Skin of body (tissue), 1 donor: ENCODE measurements at regions not wholly inside any gene's neighbourhood (a gene's known extent, or its start where the extent isn't known, plus 50 kb on each side); places are given as distances from the start of the nearest gene placed in this dataset.
"Not testable (repeated sequence)": the region's sequence is repeated elsewhere in the genome, so short reads cannot be mapped to it uniquely, and the experiment has no call there.

ENCODE experiments used
- DNase-seq: peaks from one replicate; lab custom pipeline; 2025; lab: John Stamatoyannopoulos, UW

DNA sequence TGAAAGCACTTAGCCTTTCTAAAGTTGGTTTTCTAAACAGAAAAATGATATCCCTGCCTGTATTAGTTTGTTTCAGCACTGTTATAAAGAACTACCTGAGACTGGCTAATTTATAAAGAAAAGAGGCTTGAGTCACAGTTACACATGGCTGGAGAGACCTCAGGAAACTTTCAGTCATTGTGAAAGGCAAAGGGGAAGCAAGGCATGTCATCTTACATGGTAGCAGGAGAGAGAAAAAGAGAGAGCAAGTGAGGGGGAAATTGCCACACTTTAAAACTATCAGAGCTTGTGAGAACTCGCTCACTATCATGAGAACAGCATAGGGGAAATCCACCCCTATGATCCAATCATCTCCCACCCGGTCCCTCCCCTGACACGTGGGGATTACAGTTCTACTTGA lies 64.9 kb downstream of the FAM170A start:
- DNase-seq, result no peak

DNA sequence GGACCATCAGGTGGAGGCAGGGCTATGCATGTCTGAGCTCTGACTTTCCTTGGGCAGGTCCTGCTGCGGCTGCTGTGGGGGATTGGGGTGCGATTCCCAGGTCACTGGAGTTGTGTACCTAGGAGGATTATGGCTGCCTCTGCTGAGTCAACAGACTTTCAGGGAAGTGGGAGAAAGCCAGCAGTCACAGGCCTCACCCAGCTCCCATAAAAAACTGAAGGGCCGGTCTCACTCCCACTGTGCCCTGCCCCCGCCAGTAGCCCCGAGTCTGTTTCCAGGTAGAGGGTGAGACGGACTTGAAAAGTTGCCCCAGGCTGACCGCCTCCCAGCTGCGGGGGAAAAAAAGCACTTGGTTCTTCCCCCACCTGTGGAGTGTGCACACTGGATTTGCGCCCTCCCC lies 76.7 kb downstream of the FAM170A start:
- DNase-seq, result no peak

- DNase-seq, result no peak
Measured at GRCh38 chr5:119708076-119708790, 78.9 kb downstream of the FAM170A start.

DNA sequence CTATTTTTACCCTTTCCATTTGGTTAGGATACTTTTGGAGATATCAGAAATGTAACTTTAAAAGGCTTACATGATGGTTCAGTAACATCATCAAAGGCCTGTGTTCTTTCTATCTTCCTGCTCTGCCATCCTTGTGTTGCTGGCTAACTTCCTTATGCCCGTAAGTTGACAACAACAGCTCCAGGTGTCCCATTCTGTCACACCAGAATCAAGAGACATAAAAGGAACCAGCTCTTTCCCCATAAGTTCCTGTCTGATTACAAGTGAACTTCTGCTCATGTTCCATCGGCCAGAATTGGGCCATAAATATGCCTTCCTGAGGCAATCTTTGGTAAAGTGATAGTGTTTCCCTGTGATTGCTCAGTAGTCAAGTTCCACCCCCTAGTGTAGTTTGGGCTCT lies 92.4 kb downstream of the FAM170A start:
- no peak for DNase-seq

- not testable (repeated sequence) for DNase-seq
Measured at GRCh38 chr5:119725291-119725690, 95.9 kb downstream of the FAM170A start.

DNA sequence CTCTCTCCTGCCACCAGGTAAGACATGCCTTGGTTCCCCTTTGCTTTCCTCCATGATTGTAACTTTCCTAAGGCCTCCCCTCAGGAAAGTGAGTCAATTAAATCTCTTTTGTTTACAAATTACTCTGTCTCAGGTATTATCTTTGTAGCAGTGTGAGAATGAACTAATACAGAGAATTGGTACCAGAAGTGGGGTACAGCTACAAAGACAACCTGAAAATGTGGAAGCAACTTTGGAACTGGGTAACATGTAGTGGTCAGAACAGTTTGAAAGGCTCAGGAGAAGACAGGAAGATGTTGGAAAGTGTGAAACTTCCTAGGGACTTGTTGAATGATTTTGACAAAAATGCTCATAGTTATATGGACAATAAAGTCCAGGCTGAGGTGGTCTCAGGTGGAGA lies 97.2 kb downstream of the FAM170A start:
- no peak for DNase-seq

DNA sequence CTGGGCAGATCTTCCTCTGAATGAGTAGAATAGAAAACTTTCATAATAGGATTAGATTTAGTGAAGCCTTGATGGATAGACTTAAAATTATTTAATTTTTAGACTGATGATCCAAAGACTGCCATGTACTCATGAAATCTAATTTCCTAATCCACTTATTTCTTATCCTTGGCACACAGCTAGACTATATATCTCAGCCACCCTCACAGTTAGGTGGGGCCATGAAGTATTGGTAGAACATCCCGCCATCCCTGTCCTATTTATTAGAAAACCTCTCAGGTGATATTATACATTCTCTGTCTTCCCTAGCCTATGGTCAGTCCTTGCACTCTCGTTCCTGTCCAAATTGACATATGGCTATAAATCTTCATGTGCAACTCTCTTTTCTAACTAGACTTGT lies 110.9 kb downstream of the FAM170A start:
- DNase-seq, result no peak

GRCh38 chr5:119741691-119742090 lies 112.3 kb downstream of the FAM170A start:
- DNase-seq, result no peak

- DNase-seq, result no peak
Measured at GRCh38 chr5:119742311-119742710, 113.0 kb downstream of the FAM170A start.

GRCh38 chr5:119743927-119744326 lies 114.6 kb downstream of the FAM170A start:
- DNase-seq, result no peak

GRCh38 chr5:119745976-119746375 lies 116.6 kb downstream of the FAM170A start:
- no peak for DNase-seq

GRCh38 chr5:119746984-119747383 lies 117.6 kb downstream of the FAM170A start:
- DNase-seq, result no peak

DNA sequence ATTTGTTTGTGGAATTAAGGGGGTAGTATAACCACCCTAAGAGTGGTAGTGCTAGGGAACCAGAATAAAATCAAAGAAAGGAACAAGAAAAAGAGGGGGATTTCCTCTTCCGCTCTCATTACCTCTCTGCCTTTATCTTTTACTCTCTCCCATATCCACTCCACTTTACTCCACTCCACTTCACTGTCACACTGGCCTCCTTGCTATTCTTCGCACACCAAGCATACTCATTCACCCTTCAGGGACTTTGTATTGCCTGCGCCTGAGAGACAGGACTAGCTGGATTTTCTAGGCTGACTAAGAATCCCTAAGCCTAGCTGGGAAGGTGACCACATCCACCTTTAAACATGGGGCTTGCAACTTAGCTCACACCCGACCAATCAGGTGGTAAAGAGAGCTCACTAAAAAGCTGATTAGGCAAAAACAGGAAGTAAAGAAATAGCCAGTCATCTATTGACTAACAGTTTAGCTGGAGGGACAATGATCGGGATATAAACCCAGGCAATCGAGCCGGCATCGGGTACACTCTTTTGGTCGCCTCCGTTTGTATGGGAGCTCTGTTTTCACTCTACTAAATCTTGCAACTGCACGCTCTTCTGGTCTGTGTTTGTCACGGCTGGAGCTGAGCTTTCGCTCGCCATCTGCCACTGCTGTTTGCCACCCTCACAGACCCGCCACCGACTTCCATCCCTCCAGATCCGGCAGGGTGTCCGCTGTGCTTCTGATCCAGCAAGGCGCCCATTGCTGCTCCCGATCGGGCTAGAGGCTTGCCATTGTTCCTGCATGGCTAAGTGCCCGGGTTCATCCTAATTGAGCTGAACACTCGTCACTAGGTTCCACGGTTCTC lies 121.8 kb downstream of the FAM170A start:
- no peak for DNase-seq

DNA sequence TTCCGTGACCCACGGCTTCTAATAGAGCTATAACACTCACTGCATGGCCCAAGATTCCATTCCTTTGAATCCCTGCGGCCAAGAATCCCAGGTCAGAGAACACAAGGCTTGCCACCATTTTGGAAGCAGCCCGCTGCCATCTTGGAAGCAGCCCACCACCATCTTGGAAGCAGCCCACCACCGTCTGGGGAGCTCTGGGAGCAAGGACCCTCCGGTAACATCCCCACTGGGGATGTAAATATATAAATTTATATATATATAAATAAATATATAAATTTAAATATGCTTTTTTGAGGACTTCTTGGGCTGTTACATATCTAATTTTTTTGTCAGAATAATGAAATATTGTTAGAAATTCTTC lies 122.4 kb downstream of the FAM170A start:
- no peak for DNase-seq

- DNase-seq, result no peak
Measured at GRCh38 chr5:119752921-119753886, 123.8 kb downstream of the FAM170A start.

DNA sequence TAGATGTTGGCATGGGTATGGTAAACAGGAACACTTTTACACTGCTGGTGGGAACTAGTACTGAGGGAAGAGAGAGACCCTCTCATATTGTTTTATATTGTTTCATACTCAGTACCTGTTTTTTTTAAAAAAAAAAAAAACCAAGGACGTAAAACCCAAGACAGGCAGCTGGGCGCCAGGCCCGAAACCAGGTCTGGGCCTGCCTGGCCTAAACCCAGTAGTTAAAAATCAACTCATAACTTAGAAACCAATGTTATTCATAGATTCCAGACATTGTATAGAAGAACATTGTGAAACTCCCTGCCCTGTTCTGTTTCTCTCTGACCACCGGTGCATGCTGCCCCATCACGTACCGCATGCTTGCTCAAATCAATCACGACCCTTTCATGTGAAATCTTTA lies 125.5 kb downstream of the FAM170A start:
- not testable (repeated sequence) for DNase-seq

DNA sequence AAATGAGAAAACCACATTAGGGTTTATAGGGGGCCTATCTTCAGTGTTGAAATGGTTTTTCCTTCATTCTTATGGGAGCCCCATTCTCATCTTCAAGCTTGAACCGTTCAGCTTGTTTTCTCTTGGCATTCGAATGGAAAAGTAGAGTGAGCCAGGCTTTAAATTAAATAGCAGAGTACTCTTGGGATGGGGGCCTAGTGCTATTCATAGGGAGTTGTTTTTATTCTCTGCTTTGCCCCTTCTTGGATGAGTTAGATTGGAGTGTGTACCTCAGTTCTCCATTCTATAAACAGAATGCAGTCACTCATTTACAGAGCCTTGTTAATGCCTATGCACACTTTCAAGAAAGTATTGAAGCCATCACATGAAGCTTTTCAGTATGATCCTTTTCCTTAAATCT lies 127.9 kb downstream of the FAM170A start:
- no peak for DNase-seq

GRCh38 chr5:119769695-119770693 lies 140.6 kb downstream of the FAM170A start:
- DNase-seq, result not testable (repeated sequence)

DNA sequence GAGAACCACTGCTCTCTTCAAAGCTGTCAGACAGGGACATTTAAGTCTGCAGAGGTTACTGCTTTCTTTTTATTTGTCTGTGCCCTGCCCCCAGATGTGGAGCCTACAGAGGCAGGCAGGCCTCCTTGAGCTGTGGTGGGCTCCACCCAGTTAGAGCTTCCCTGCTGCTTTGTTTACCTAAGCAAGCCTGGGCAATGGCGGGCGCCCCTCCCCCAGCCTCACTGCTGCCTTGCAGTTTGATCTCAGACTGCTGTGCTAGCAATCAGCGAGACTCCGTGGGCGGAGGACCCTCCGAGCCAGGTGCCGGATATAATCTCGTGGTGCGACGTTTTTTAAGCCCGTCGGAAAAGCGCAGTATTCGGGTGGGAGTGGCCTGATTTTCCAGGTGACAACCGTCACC lies 150.8 kb downstream of the FAM170A start:
- DNase-seq, result not testable (repeated sequence)

GRCh38 chr5:119785057-119785456 lies 155.7 kb downstream of the FAM170A start:
- no peak for DNase-seq
